Large intestine (tissue), 3 donors: ENCODE measurements at regions not wholly inside any gene's neighbourhood (a gene's known extent, or its start where the extent isn't known, plus 50 kb on each side); places are given as distances from the start of the nearest gene placed in this dataset.

ENCODE experiments used
- DNase-seq, 2 donors: peaks; one replicate each; pipeline versions ENCODE4 v3.0.0 to v3.0.0-alpha.2; 2013
- H3K27ac ChIP-seq: one replicate; pipeline ENCODE4 v1.5.1; 2013; ENCODE audit warnings: low read length
- H3K27me3 ChIP-seq: 2 replicates; pipeline ENCODE4 v1.6.1; 2013; ENCODE audit warnings: low read length; ENCODE audit not compliant: control insufficient read depth, insufficient read depth
- H3K36me3 ChIP-seq: 2 replicates; pipeline ENCODE4 v1.6.1; 2013; ENCODE audit warnings: low read length; ENCODE audit not compliant: control insufficient read depth, insufficient read depth
- H3K4me1 ChIP-seq: one replicate; pipeline ENCODE4 v1.6.1; 2013; ENCODE audit warnings: low read length; ENCODE audit not compliant: control insufficient read depth, insufficient read depth
- H3K4me3 ChIP-seq: one replicate; pipeline ENCODE4 v1.5.1; 2013; ENCODE audit warnings: low read length
- H3K9me3 ChIP-seq: one replicate; pipeline ENCODE4 v1.6.1; 2013; ENCODE audit warnings: mild to moderate bottlenecking, low read depth, low read length, moderate library complexity; ENCODE audit not compliant: control insufficient read depth
- WGBS: methylation state at CpG from one replicate; pipeline ENCODE4 v1.1.5; 2013; ENCODE audit warnings: low lambda C conversion rate; ENCODE audit not compliant: insufficient coverage; 5-methylcytosine and 5-hydroxymethylcytosine counted together

DNA sequence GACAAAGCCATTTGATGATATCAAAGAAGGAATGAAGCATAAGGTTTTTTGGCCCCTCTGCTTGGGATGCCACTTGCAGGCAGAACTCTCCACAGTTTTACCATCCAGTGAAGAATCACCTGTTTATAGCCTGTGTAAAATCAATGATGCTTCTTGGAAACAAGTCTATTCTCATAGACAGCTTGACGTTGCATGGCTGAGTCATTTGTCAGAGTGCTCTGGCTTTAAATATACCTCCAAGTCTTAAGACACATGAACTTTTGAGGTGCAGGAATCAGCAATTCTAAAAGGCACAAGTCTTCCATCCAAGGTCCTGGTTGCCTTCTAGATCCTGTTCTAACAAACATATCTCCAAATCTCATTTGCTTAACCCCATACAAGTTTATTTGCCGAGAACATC is 53.6 kb upstream of the KIRREL3 start:
- Histone ChIP-seq H3K27ac (no peak overlapping the region), H3K36me3 (no peaks in the 10 kb centered on the region), H3K4me1 (peaks cover 2% of the 10 kb centered on the region), H3K4me3 (no peak overlapping the region), H3K27me3 (peaks cover 19% of the 10 kb centered on the region), H3K9me3 (no peaks in the 10 kb centered on the region)
- no peak for DNase-seq
- no CpG with 5 or more reads among the region's 2 CpGs for WGBS

DNA sequence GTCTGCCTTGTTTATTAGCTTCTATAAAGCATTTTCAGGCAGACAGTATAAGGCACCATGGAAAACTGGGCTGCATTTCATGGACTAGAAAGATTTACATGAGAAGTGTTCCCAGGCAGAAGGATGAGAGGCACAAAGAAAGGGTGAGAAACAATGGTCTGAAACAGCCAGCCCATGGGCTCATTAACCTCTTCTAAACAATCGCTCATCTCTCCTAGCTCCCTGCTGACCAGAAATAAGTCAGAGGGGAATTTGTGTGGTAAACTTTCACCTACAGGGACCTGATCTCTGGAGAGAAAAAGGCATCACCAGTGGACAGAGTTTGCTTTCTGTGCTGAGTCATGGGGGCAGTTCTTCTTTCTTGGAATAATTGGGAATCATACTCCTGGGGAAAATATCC is 51.8 kb upstream of the KIRREL3 start:
- H3K36me3 ChIP-seq = no peaks in the 10 kb centered on the region
- H3K4me1 ChIP-seq = peaks cover 2% of the 10 kb centered on the region
- no CpG with 5 or more reads among the region's 1 CpG for WGBS
- no peak overlapping the region for H3K4me3 ChIP-seq
- no peak for DNase-seq
- no peaks in the 10 kb centered on the region for H3K9me3 ChIP-seq
- H3K27ac ChIP-seq = no peak overlapping the region
- H3K27me3 ChIP-seq = peaks cover 19% of the 10 kb centered on the region
